ENCODE measurements at regions not wholly inside any gene's neighbourhood (a gene's known extent, or its start where the extent isn't known, plus 50 kb on each side); places are given as distances from the start of the nearest gene placed in this dataset.

DNA sequence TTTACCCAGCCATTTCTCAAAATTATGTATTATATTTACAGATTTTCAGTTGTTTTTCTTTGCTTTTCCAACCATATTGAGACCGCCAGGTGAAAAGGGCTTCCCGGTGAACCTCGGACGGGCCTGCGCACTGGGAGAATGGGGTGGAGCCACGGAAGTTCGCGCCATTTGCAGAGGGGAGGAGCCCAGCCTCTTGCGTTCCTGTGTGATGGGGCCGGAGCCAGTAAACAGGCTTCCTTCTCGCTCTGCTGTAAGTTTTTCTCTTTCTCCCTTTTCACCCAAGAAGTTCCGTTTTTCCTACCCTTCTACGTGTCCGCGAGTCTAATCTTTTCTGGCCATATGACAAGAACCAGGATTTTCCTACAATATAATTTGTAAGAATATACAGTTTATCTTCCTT lies 1108.8 kb upstream of the SEL1L start:
- no peak overlapping the region for H2AFZ ChIP-seq
- no peak overlapping the region for H3K9ac ChIP-seq
- H3K4me3 ChIP-seq (ENCODE audit: low read depth, low read length), result no peak overlapping the region
- H3K79me2 ChIP-seq, result no peaks in the 10 kb centered on the region
- H3K36me3 ChIP-seq (ENCODE audit: control insufficient read depth, insufficient read depth, low read length), result no peaks in the 10 kb centered on the region
- no peak overlapping the region for H3K27ac ChIP-seq
- H3K27me3 ChIP-seq (ENCODE audit: control insufficient read depth, insufficient read depth, low read length), result no peaks in the 10 kb centered on the region
- TF ChIP-seq CTCF (IDR thresholded peaks at IDR 0.05), result no peak
- H3K4me2 ChIP-seq (ENCODE audit: low read length), result no peak overlapping the region
- H3K9me3 ChIP-seq (ENCODE audit: control insufficient read depth, low read length), result no peaks in the 10 kb centered on the region
- H3K4me1 ChIP-seq, result no peaks in the 10 kb centered on the region

DNA sequence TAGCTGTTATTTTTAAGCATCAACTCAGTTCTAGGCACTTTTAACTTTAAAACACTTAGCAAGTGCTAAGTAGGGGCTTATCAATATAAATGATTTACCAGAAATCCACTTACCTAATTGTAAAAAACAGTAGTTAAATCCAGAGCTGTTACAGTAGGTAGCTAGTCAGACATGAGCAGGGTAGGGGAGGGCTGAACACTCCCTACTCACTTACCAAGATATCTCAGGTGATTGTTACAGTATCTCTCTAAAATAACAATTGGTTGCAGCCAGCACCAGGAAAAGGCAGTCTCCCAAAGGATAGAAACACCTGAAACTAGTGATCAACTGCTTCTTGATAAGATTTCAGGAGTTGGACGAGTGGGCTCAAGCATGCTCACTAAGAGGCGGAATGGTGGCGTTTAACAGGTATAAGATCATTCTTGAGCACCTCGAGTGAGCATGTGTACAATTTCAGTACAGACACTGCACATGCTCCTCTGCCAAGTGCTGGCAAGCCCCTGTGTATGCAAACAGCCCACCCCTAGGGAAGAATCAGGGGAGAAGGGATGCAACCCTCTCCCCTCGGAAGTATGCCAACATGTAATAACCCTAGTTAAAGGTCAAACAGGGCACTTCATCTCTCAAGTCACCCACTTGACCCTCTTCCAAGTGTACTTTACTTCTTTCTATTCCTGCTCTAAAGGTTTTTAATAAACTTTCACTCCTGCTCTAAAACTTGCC lies 1113.6 kb upstream of the SEL1L start:
- H3K27me3 ChIP-seq (ENCODE audit: control insufficient read depth, insufficient read depth, low read length), result no peaks in the 10 kb centered on the region
- no peak overlapping the region for H3K27ac ChIP-seq
- no peak for TF ChIP-seq CTCF (IDR thresholded peaks at IDR 0.05)
- H3K4me2 ChIP-seq (ENCODE audit: low read length), result no peak overlapping the region
- H3K9ac ChIP-seq, result no peak overlapping the region
- H2AFZ ChIP-seq, result no peak overlapping the region
- H3K36me3 ChIP-seq (ENCODE audit: control insufficient read depth, insufficient read depth, low read length), result no peaks in the 10 kb centered on the region
- H3K4me1 ChIP-seq, result no peaks in the 10 kb centered on the region
- no peaks in the 10 kb centered on the region for H3K79me2 ChIP-seq
- no peaks in the 10 kb centered on the region for H3K9me3 ChIP-seq (ENCODE audit: control insufficient read depth, low read length)
- H3K4me3 ChIP-seq (ENCODE audit: low read depth, low read length), result no peak overlapping the region

DNA sequence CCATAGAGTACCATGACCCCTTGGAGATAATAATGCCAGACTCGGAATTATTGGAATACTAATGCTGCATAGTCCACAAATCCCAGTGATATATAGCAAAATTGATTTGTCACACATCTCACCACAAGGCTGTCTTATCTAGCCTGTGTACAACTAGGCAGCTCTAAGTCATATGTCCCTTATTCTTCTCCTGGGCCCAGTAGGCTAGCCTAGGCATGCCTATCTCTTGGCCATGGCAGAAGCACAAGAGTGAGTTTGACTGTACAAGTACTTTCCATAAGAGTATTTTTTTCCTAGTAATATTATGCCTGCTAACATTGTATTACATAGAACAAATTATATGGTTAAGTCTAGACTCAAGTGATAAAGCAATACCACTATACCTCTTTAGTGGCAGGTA lies 1122.1 kb upstream of the SEL1L start:
- no peaks in the 10 kb centered on the region for H3K36me3 ChIP-seq (ENCODE audit: control insufficient read depth, insufficient read depth, low read length)
- TF ChIP-seq CTCF (IDR thresholded peaks at IDR 0.05), result no peak
- no peaks in the 10 kb centered on the region for H3K27me3 ChIP-seq (ENCODE audit: control insufficient read depth, insufficient read depth, low read length)
- no peak overlapping the region for H3K4me3 ChIP-seq (ENCODE audit: low read depth, low read length)
- no peak overlapping the region for H3K9ac ChIP-seq
- H3K79me2 ChIP-seq, result no peaks in the 10 kb centered on the region
- H3K4me2 ChIP-seq (ENCODE audit: low read length), result no peak overlapping the region
- no peak overlapping the region for H3K27ac ChIP-seq
- H3K9me3 ChIP-seq (ENCODE audit: control insufficient read depth, low read length), result no peaks in the 10 kb centered on the region
- H3K4me1 ChIP-seq, result no peaks in the 10 kb centered on the region
- no peak overlapping the region for H2AFZ ChIP-seq

DNA sequence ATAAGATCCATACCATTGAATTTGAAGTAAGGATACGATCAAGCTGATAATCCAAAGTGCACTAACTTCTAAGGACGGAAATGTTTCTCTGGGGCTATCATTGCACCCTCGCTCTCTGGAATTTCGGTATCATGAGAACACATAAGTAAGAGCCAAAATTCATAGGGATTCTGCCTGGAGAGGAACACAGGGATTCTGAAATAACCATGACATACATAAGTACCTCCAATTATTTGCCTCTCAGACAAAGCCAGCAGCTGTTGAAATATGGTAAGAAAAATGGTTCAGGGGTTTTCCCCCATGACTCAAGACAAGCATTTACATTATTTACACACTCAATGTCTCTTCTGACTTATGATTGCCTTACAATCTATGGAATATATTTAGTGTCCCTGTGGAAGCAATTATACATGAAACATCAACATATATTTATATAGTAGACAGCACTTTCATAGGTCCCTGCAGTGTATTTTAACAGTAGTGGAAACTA lies 1123.6 kb upstream of the SEL1L start:
- Histone ChIP-seq H3K4me1 (no peaks in the 10 kb centered on the region), H3K27me3 (ENCODE audit: control insufficient read depth, insufficient read depth, low read length) (no peaks in the 10 kb centered on the region), H3K36me3 (ENCODE audit: control insufficient read depth, insufficient read depth, low read length) (no peaks in the 10 kb centered on the region), H3K9ac (no peak overlapping the region), H3K4me2 (ENCODE audit: low read length) (no peak overlapping the region), H3K4me3 (ENCODE audit: low read depth, low read length) (no peak overlapping the region), H3K9me3 (ENCODE audit: control insufficient read depth, low read length) (no peaks in the 10 kb centered on the region), H3K79me2 (no peaks in the 10 kb centered on the region), H2AFZ (no peak overlapping the region), H3K27ac (no peak overlapping the region)
- TF ChIP-seq CTCF (IDR thresholded peaks at IDR 0.05), result no peak

DNA sequence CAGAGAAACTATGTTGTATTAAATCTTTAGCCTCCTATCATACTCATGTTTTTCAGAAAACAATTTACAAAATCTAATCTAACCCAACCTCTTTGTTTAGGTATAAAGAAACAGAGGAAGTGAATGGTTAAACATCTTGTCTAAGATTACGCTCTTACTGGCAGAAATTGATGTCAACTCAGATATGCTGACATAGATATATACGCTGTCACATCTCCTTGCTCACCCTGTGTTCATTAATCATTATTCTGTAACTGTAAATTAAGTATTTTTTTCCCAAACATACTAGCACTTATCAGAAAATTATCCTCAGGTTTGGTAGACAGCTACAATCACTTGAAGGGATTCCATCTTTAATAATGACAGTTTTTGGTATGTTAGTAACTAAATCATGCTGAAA lies 1127.6 kb upstream of the SEL1L start:
- H3K27ac ChIP-seq, result no peak overlapping the region
- H3K27me3 ChIP-seq (ENCODE audit: control insufficient read depth, insufficient read depth, low read length), result no peaks in the 10 kb centered on the region
- H3K4me3 ChIP-seq (ENCODE audit: low read depth, low read length), result no peak overlapping the region
- no peaks in the 10 kb centered on the region for H3K36me3 ChIP-seq (ENCODE audit: control insufficient read depth, insufficient read depth, low read length)
- no peaks in the 10 kb centered on the region for H3K79me2 ChIP-seq
- no peak overlapping the region for H3K4me2 ChIP-seq (ENCODE audit: low read length)
- no peaks in the 10 kb centered on the region for H3K4me1 ChIP-seq
- H3K9me3 ChIP-seq (ENCODE audit: control insufficient read depth, low read length), result no peaks in the 10 kb centered on the region
- H3K9ac ChIP-seq, result no peak overlapping the region
- TF ChIP-seq CTCF (IDR thresholded peaks at IDR 0.05), result no peak
- no peak overlapping the region for H2AFZ ChIP-seq
